Stimulated activated CD4-positive, alpha-beta T cell treated with anti-CD3 and anti-CD28 coated beads, Interleukin-2, amount 100 ng/mL, for 48 hours (primary cell): ENCODE measurements at regions not wholly inside any gene's neighbourhood (a gene's known extent, or its start where the extent isn't known, plus 50 kb on each side); places are given as distances from the start of the nearest gene placed in this dataset.
"Not testable (repeated sequence)": the region's sequence is repeated elsewhere in the genome, so short reads cannot be mapped to it uniquely, and the experiment has no call there.

Experiments used
- DNase-seq, 2 donors: peaks; one replicate each; pipeline ENCODE4 v3.0.0-alpha.2; 2020

- no peak for DNase-seq
Measured at GRCh38 chr9:78989031-78989658, 582.6 kb upstream of the TLE4 start.

GRCh38 chr9:78994471-78994870, 577.3 kb upstream of the TLE4 start:
- no peak for DNase-seq

GRCh38 chr9:78994974-78995373, 576.8 kb upstream of the TLE4 start:
- DNase-seq = not testable (repeated sequence)

GRCh38 chr9:78997296-78997695, 574.5 kb upstream of the TLE4 start:
- DNase-seq = no peak

- DNase-seq = no peak
Measured at GRCh38 chr9:79000230-79001002, 571.3 kb upstream of the TLE4 start.

- no peak for DNase-seq
Measured at GRCh38 chr9:79001012-79001411, 570.8 kb upstream of the TLE4 start.

GRCh38 chr9:79003514-79003913, 568.3 kb upstream of the TLE4 start:
- DNase-seq = no peak

- DNase-seq = no peak
Measured at GRCh38 chr9:79004032-79004431, 567.7 kb upstream of the TLE4 start.

- DNase-seq = no peak
Measured at GRCh38 chr9:79006546-79006945, 565.2 kb upstream of the TLE4 start.

- no peak for DNase-seq
Measured at GRCh38 chr9:79007701-79008483, 563.9 kb upstream of the TLE4 start.

GRCh38 chr9:79008916-79009315, 562.8 kb upstream of the TLE4 start:
- no peak for DNase-seq

GRCh38 chr9:79011461-79011860, 560.3 kb upstream of the TLE4 start:
- no peak for DNase-seq

GRCh38 chr9:79012561-79012960, 559.2 kb upstream of the TLE4 start:
- DNase-seq = no peak

- DNase-seq = no peak
Measured at GRCh38 chr9:79013715-79014610, 557.8 kb upstream of the TLE4 start.

- no peak for DNase-seq
Measured at GRCh38 chr9:79014929-79015699, 556.7 kb upstream of the TLE4 start.

GRCh38 chr9:79015951-79016350, 555.8 kb upstream of the TLE4 start:
- no peak for DNase-seq

GRCh38 chr9:79020276-79020675, 551.5 kb upstream of the TLE4 start:
- DNase-seq = no peak

- no peak for DNase-seq
Measured at GRCh38 chr9:79021084-79021483, 550.7 kb upstream of the TLE4 start.

- DNase-seq = no peak
Measured at GRCh38 chr9:79023134-79023580, 548.6 kb upstream of the TLE4 start.

- DNase-seq = no peak
Measured at GRCh38 chr9:79026316-79026715, 545.4 kb upstream of the TLE4 start.

GRCh38 chr9:79028101-79028500, 543.7 kb upstream of the TLE4 start:
- DNase-seq = no peak

- no peak for DNase-seq
Measured at GRCh38 chr9:79034583-79034982, 537.2 kb upstream of the TLE4 start.
